GM18861 (cell line): ENCODE measurements at regions not wholly inside any gene's neighbourhood (a gene's known extent, or its start where the extent isn't known, plus 50 kb on each side); places are given as distances from the start of the nearest gene placed in this dataset.
"Not testable (repeated sequence)": the region's sequence is repeated elsewhere in the genome, so short reads cannot be mapped to it uniquely, and the experiment has no call there.

ENCODE experiments used
- ATAC-seq: cut with Tn5 transposase; IDR thresholded peaks from one replicate; pipeline ENCODE4 v1.9.1; 2021; ENCODE audit not compliant: unreplicated experiment

GRCh38 chr3:36656873-36657272 lies 107.5 kb downstream of the DCLK3 start:
- ATAC-seq, result no peak

- ATAC-seq, result no peak
These were observed 111.3 kb downstream of the DCLK3 start for GRCh38 chr3:36653095-36653494.

- ATAC-seq, result no peak
These were observed 112.2 kb downstream of the DCLK3 start for GRCh38 chr3:36652104-36652503.

- ATAC-seq, result no peak
These were observed 114.1 kb downstream of the DCLK3 start for GRCh38 chr3:36650271-36650671.

GRCh38 chr3:36649125-36649524 lies 115.2 kb downstream of the DCLK3 start:
- ATAC-seq, result no peak

GRCh38 chr3:36648241-36649034 lies 115.9 kb downstream of the DCLK3 start:
- peak; percentile 98 for ATAC-seq

GRCh38 chr3:36647423-36647853 lies 116.9 kb downstream of the DCLK3 start:
- ATAC-seq, result no peak

- no peak for ATAC-seq
These were observed 121.2 kb downstream of the DCLK3 start for GRCh38 chr3:36643192-36643591.

GRCh38 chr3:36635731-36636130 lies 128.6 kb downstream of the DCLK3 start:
- no peak for ATAC-seq

- not testable (repeated sequence) for ATAC-seq
These were observed 130.5 kb downstream of the DCLK3 start for GRCh38 chr3:36633897-36634296.

GRCh38 chr3:36633060-36633459 lies 131.3 kb downstream of the DCLK3 start:
- no peak for ATAC-seq

- ATAC-seq, result no peak
These were observed 132.8 kb downstream of the DCLK3 start for GRCh38 chr3:36631549-36631948.

- no peak for ATAC-seq
These were observed 148.5 kb downstream of the DCLK3 start for GRCh38 chr3:36615861-36616260.

- ATAC-seq, result no peak
These were observed 157.2 kb downstream of the DCLK3 start for GRCh38 chr3:36606871-36607765.

- ATAC-seq, result no peak
These were observed 160.9 kb downstream of the DCLK3 start for GRCh38 chr3:36603423-36603822.

GRCh38 chr3:36600404-36600803 lies 163.9 kb downstream of the DCLK3 start:
- ATAC-seq, result no peak
